Tibial artery (tissue), 4 donors: ENCODE measurements at regions not wholly inside any gene's neighbourhood (a gene's known extent, or its start where the extent isn't known, plus 50 kb on each side); places are given as distances from the start of the nearest gene placed in this dataset.

Source experiments
- DNase-seq, 2 donors: peaks; one replicate each; pipeline ENCODE4 v3.0.0-alpha.2; 2019
- H3K27ac ChIP-seq, 2 donors: fragments of 200-600 bp; sonication (generic) in 1 of 2; 1 replicate in 1 of 2; 2 replicates in 1 of 2; pipeline ENCODE4 v1.5.1; 2018 to 2019; ENCODE audit warnings: mild to moderate bottlenecking in 1 of 2
- H3K27me3 ChIP-seq, 2 donors: fragments of 200-600 bp; sonication (generic) in 1 of 2; one replicate each; pipeline versions ENCODE4 v1.5.1 to v1.6.0; 2016 to 2019
- H3K36me3 ChIP-seq, 3 donors: fragments of 200-600 bp; sonication (generic) in 2 of 3; one replicate each; pipeline ENCODE4 v1.5.1; 2016 to 2019; ENCODE audit warnings: mild to moderate bottlenecking in 2 of 3
- H3K4me1 ChIP-seq, 4 donors: fragments of 200-600 bp; sonication (generic) in 2 of 4; 1 replicate in 3 of 4; 2 replicates in 1 of 4; pipeline ENCODE4 v1.5.1; 2016 to 2019
- H3K4me3 ChIP-seq, 2 donors: fragments of 200-600 bp; sonication (generic) in 1 of 2; 1 replicate in 1 of 2; 2 replicates in 1 of 2; pipeline ENCODE4 v1.5.1; 2018 to 2019; ENCODE audit warnings: mild to moderate bottlenecking in 2 of 2
- H3K9me3 ChIP-seq, 3 donors: fragments of 200-600 bp; sonication (generic) in 1 of 3; one replicate each; pipeline ENCODE4 v1.5.1; 2016 to 2019
- CTCF ChIP-seq, 2 experiments: fragments of 200-600 bp in 1 of 2; fragments of 450-650 bp in 1 of 2; IDR thresholded peaks; one replicate each; pipeline ENCODE4 v1.5.1; 2017 to 2019; ENCODE audit warnings: antibody characterized with exemption in 2 of 2, mild to moderate bottlenecking in 1 of 2, moderate library complexity in 1 of 2
- intact Hi-C: fragments of 100-400 bp; cut with DNase I; formaldehyde crosslinking; loops from one replicate; pipeline ENCODE4 v1.15.0; 2023; ENCODE audit warnings: low total_unique reads

GRCh38 chr12:18955594-18955993, 173.9 kb upstream of the PLEKHA5 start:
- no peak overlapping the region for H3K4me3 ChIP-seq
- no peaks in the 10 kb centered on the region for H3K36me3 ChIP-seq
- no peaks in the 10 kb centered on the region for H3K9me3 ChIP-seq
- no peak overlapping the region for H3K27ac ChIP-seq
- no peaks in the 10 kb centered on the region for H3K4me1 ChIP-seq
- intact Hi-C loops, result no loop called here
- no peaks in the 10 kb centered on the region for H3K27me3 ChIP-seq
- no peak for DNase-seq
- no peak for TF ChIP-seq CTCF (IDR thresholded peaks at IDR 0.05)

GRCh38 chr12:18965203-18965602, 164.3 kb upstream of the PLEKHA5 start:
- intact Hi-C loops, result no loop called here
- Histone ChIP-seq H3K36me3 (no peaks in the 10 kb centered on the region), H3K9me3 (no peaks in the 10 kb centered on the region), H3K27ac (no peak overlapping the region), H3K4me3 (no peak overlapping the region), H3K4me1 (no peaks in the 10 kb centered on the region), H3K27me3 (no peaks in the 10 kb centered on the region)
- DNase-seq, result no peak
- no peak for TF ChIP-seq CTCF (IDR thresholded peaks at IDR 0.05)

GRCh38 chr12:18966954-18967353, 162.6 kb upstream of the PLEKHA5 start:
- no peak overlapping the region for H3K27ac ChIP-seq
- no peaks in the 10 kb centered on the region for H3K36me3 ChIP-seq
- no peak for DNase-seq
- no peak overlapping the region for H3K4me3 ChIP-seq
- intact Hi-C loops, result no loop called here
- H3K4me1 ChIP-seq, result no peaks in the 10 kb centered on the region
- TF ChIP-seq CTCF (IDR thresholded peaks at IDR 0.05), result no peak
- H3K9me3 ChIP-seq, result no peaks in the 10 kb centered on the region
- no peaks in the 10 kb centered on the region for H3K27me3 ChIP-seq

GRCh38 chr12:18967814-18968213, 161.7 kb upstream of the PLEKHA5 start:
- H3K9me3 ChIP-seq, result no peaks in the 10 kb centered on the region
- no peak overlapping the region for H3K27ac ChIP-seq
- intact Hi-C loops, result no loop called here
- H3K4me3 ChIP-seq, result no peak overlapping the region
- H3K27me3 ChIP-seq, result no peaks in the 10 kb centered on the region
- no peak for TF ChIP-seq CTCF (IDR thresholded peaks at IDR 0.05)
- no peak for DNase-seq
- H3K36me3 ChIP-seq, result no peaks in the 10 kb centered on the region
- no peaks in the 10 kb centered on the region for H3K4me1 ChIP-seq

GRCh38 chr12:18969512-18969911, 160.0 kb upstream of the PLEKHA5 start:
- H3K36me3 ChIP-seq, result no peaks in the 10 kb centered on the region
- H3K4me3 ChIP-seq, result no peak overlapping the region
- no peaks in the 10 kb centered on the region for H3K9me3 ChIP-seq
- intact Hi-C loops, result no loop called here
- no peak for DNase-seq
- H3K27ac ChIP-seq, result no peak overlapping the region
- no peak for TF ChIP-seq CTCF (IDR thresholded peaks at IDR 0.05)
- no peaks in the 10 kb centered on the region for H3K27me3 ChIP-seq
- no peaks in the 10 kb centered on the region for H3K4me1 ChIP-seq

- Histone ChIP-seq H3K4me3 (no peak overlapping the region), H3K27me3 (no peaks in the 10 kb centered on the region), H3K27ac (no peak overlapping the region), H3K9me3 (no peaks in the 10 kb centered on the region), H3K36me3 (no peaks in the 10 kb centered on the region), H3K4me1 (no peaks in the 10 kb centered on the region)
- intact Hi-C loops, result no loop called here
- no peak for DNase-seq
- TF ChIP-seq CTCF (IDR thresholded peaks at IDR 0.05), result no peak
Measured at GRCh38 chr12:18970603-18971002, 158.9 kb upstream of the PLEKHA5 start.
